Osteocyte (in vitro differentiated cells): ENCODE measurements at regions not wholly inside any gene's neighbourhood (a gene's known extent, or its start where the extent isn't known, plus 50 kb on each side); places are given as distances from the start of the nearest gene placed in this dataset.

Experiments used
- DNase-seq: peaks from one replicate; pipeline ENCODE4 v3.0.0; 2021; ENCODE audit warnings: mixed read lengths; ENCODE audit not compliant: unreplicated experiment; ENCODE audit errors: extremely low spot score
- H3K27ac Mint-ChIP-seq: one replicate; pipeline ENCODE4 v1.8.0; 2021; ENCODE audit warnings: mild to moderate bottlenecking, mixed read lengths; ENCODE audit not compliant: unreplicated experiment
- H3K27me3 Mint-ChIP-seq: one replicate; pipeline ENCODE4 v1.8.0; 2021; ENCODE audit warnings: mixed read lengths; ENCODE audit not compliant: unreplicated experiment
- H3K36me3 Mint-ChIP-seq: one replicate; pipeline ENCODE4 v1.8.0; 2021; ENCODE audit warnings: mixed read lengths; ENCODE audit not compliant: unreplicated experiment
- H3K4me1 Mint-ChIP-seq: one replicate; pipeline ENCODE4 v1.8.0; 2021; ENCODE audit warnings: mixed read lengths; ENCODE audit not compliant: unreplicated experiment
- H3K4me3 Mint-ChIP-seq: one replicate; pipeline ENCODE4 v1.8.0; 2021; ENCODE audit warnings: mild to moderate bottlenecking, moderate library complexity, mixed read lengths; ENCODE audit not compliant: unreplicated experiment
- H3K9me3 Mint-ChIP-seq: one replicate; pipeline ENCODE4 v1.8.0; 2021; ENCODE audit warnings: mixed read lengths; ENCODE audit not compliant: unreplicated experiment
- TF ChIP-seq, protein P1 (sequence below): fragments of 200-600 bp; sonication (generic); IDR thresholded peaks from 2 replicates; pipeline ENCODE4 v1.5.0; 2021; ENCODE audit warnings: antibody characterized with exemption, mild to moderate bottlenecking, moderate library complexity

DNA sequence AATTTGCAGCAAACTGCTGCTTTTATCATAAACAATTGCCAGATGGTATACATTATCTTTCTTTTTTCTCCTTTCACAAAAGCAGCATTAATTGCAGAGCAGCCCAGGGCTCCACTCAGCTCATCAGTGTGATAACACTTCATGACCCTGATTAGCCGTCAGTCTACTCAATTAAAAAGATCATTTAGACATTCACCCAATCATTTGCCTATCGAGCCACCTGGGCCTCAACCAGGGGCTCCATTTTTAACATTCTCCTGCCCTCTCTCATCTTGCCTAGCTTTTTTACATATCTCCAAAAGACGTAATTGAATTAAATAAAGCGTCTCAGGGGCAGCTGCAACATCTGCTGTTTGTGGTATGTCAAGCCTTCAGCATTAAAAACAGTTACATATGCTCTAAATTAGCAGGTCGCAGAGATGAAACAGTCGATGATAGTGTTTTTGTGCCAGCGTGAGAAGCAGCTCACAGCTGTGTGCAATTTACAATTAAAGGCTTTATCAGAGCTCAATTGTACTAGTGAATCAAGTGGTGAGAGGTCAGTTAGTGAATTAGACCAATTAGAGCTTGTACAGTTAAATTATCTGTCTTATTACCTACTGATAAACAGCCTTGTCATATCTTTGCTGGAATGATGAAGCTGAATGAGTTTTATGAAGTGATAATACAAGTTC lies 522.5 kb downstream of the ETV1 start:
- Mint-ChIP-seq H3K9me3 (no peaks in the 10 kb centered on the region), H3K27ac (no peak overlapping the region), H3K27me3 (peaks cover 3% of the 10 kb centered on the region), H3K36me3 (no peaks in the 10 kb centered on the region), H3K4me3 (no peak overlapping the region), H3K4me1 (peaks cover 2% of the 10 kb centered on the region)
- TF ChIP-seq, protein P1, sequence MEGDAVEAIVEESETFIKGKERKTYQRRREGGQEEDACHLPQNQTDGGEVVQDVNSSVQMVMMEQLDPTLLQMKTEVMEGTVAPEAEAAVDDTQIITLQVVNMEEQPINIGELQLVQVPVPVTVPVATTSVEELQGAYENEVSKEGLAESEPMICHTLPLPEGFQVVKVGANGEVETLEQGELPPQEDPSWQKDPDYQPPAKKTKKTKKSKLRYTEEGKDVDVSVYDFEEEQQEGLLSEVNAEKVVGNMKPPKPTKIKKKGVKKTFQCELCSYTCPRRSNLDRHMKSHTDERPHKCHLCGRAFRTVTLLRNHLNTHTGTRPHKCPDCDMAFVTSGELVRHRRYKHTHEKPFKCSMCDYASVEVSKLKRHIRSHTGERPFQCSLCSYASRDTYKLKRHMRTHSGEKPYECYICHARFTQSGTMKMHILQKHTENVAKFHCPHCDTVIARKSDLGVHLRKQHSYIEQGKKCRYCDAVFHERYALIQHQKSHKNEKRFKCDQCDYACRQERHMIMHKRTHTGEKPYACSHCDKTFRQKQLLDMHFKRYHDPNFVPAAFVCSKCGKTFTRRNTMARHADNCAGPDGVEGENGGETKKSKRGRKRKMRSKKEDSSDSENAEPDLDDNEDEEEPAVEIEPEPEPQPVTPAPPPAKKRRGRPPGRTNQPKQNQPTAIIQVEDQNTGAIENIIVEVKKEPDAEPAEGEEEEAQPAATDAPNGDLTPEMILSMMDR: no peak
- DNase-seq: no peak

DNA sequence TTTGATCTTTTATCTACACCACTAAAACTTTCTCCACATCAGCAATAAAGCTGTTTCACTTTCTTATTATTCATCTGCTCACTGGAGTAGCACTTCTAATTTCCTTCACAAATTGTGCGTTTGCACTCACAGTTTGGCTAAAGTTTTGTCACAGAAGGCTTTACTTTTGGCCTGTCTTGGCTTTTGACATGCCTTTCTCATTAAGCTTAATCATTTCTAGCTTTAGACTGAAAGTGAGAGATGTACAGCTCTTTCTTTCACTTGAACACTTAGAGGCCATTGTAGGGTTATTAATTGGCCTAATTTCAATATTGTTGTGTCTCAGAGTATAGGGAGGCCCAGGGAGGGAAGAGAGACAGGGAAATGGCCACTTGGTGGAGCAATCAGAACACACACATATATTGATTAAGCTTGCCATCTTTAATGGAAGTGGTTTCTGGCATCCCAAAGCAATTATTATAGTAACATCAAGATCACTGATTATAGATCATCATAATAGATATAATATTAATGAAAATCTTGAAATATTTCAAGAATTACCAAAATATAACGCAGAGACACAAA lies 512.5 kb downstream of the ETV1 start:
- Mint-ChIP-seq H3K4me1 (no peaks in the 10 kb centered on the region), H3K4me3 (no peak overlapping the region)

DNA sequence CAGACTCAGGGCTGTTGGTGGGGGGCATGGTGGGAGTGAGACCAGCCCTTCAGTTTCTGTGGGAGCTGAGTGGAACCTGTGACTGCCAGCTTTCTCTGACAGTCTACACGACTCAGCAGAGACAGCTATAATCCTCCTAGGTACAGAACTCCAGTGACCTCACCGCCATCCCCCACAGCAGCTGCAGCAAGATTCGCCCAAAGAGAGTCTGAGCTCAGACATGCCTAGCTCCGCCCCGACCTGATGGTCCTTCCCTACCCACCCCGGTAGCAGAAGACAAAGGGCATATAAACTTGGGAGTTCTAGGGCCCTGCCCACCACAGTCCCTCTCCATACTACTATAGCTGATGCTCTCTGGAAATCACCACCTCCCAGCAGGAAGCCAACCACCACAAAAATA lies 500.1 kb downstream of the ETV1 start:
- Mint-ChIP-seq H3K4me1 (no peaks in the 10 kb centered on the region), H3K27ac (no peak overlapping the region), H3K36me3 (no peaks in the 10 kb centered on the region), H3K27me3 (peaks cover 3% of the 10 kb centered on the region), H3K9me3 (peaks cover 31% of the 10 kb centered on the region), H3K4me3 (no peak overlapping the region)
- DNase-seq: no peak
- TF ChIP-seq, protein P1: no peak

More for the DNA sequence above, 512.5 kb downstream of the ETV1 start:
- TF ChIP-seq, protein P1: no peak
- Mint-ChIP-seq H3K9me3 (no peaks in the 10 kb centered on the region), H3K36me3 (no peaks in the 10 kb centered on the region), H3K27me3 (no peaks in the 10 kb centered on the region), H3K27ac (no peak overlapping the region)
- DNase-seq: no peak

DNA sequence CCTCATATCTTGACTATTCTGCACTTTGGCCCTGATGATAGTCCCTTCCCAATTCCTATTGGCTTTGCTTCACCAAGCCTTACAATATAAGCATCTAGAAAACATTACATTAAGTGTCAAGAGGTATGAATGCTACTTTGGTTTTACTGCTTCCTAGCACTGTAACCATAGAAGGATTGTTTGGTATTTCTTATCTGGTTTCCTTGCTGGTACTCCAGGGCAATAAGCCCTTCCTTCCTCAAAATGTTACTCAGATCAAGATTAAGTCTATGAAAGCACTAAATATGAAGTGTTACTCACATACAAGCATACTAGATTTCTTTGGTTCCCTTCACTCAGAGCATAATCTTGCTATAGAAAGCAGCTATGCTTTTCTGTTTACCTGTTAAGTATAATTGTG lies 492.5 kb downstream of the ETV1 start:
- Mint-ChIP-seq H3K27ac (no peak overlapping the region), H3K9me3 (peaks cover under 1% of the 10 kb centered on the region), H3K4me3 (no peak overlapping the region), H3K4me1 (no peaks in the 10 kb centered on the region), H3K27me3 (peaks cover 3% of the 10 kb centered on the region), H3K36me3 (no peaks in the 10 kb centered on the region)
- TF ChIP-seq, protein P1: no peak
- DNase-seq: no peak

DNA sequence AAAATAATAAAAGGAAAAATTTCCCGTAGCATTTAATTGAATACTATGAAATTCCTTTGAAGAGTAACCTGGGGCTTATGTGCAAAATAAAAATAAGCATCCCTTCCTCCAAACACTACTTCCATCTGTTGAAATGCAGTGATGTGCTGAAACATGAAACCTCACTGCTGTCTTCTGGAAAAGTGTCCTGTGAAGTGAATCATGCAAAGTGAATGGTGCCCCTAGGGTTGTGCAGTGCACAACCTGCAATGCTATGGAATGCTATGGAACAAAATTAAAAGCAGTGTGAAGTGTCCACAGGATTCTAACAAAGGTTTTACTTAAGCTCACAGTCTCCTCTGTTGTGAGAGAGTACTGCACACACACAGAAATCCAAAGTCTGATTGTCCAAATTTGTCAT lies 480.9 kb downstream of the ETV1 start:
- no peak for DNase-seq
- H3K36me3 Mint-ChIP-seq: no peaks in the 10 kb centered on the region
- TF ChIP-seq, protein P1: no peak
- H3K4me1 Mint-ChIP-seq: peaks cover 7% of the 10 kb centered on the region
- H3K9me3 Mint-ChIP-seq: peaks cover 19% of the 10 kb centered on the region
- peaks cover 2% of the 10 kb centered on the region for H3K27me3 Mint-ChIP-seq
- H3K4me3 Mint-ChIP-seq: no peak overlapping the region
- no peak overlapping the region for H3K27ac Mint-ChIP-seq
